Left cardiac atrium (tissue), 4 donors: ENCODE measurements at regions not wholly inside any gene's neighbourhood (a gene's known extent, or its start where the extent isn't known, plus 50 kb on each side); places are given as distances from the start of the nearest gene placed in this dataset.
"Not testable (repeated sequence)": the region's sequence is repeated elsewhere in the genome, so short reads cannot be mapped to it uniquely, and the experiment has no call there.

Source experiments
- ATAC-seq, 2 donors: fragments of 200-7000 bp; cut with Tn5 transposase; one replicate each; pipeline ENCODE4 v1.9.1; 2020; ENCODE audit warnings: mild to moderate bottlenecking in 2 of 2, moderate library complexity in 2 of 2
- DNase-seq: peaks from one replicate; pipeline ENCODE4 v3.0.0-alpha.2; 2020
- intact Hi-C, 2 donors: fragments of 100-400 bp; cut with DNase I; formaldehyde crosslinking; loops; one replicate each; pipeline versions ENCODE4 v1.14.1 to v1.15.1; 2022 to 2023
- donor health status: DM: no; HTN: yes; CAD: no.
- donor health status: DM: no; HTN: yes; CAD: no; lungs with severe emphysema.
- donor health status: DM: yes; HTN: yes; CAD: no.
- donor health status: Dilated cardiomyopathy.

DNA sequence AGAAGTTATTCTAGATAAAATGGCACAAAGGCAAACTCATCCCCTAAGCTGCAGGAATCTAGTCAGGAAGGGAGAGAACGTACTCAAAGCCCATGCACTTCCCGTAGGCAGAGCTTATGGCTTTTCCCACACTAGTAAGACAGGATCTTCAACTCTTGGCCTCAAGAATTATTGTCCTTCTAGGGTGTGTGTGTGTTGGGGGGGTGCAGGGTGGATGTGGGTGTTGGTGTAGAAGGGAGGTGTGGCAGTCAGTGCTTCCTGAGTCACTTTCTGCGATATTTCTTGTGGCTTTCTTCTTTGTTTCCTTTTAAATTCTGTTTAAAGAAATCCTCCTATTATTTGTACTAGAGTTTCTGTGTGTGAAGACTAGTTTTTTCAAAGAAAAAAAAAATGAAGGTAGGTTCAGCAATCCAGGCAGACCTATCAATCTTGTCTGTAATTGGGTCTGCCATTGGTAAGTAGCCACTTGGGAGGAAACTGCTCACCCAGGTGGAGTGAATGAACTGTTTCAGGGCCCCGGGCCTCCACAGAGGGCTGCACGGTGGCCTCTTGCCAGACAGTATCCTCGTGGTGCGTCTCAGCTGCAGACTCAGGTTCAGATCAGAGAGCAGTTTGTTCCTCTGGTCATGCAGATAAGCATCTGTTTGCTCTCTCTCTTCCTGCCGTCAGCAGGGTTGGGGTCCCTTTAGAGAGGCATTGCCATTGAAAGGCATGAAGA is 131.9 kb downstream of the NPR3 start:
- intact Hi-C loops = no loop called here
- DNase-seq = peak; percentile 35
- peak in 1 of 2 donors; percentile 68 for ATAC-seq

DNA sequence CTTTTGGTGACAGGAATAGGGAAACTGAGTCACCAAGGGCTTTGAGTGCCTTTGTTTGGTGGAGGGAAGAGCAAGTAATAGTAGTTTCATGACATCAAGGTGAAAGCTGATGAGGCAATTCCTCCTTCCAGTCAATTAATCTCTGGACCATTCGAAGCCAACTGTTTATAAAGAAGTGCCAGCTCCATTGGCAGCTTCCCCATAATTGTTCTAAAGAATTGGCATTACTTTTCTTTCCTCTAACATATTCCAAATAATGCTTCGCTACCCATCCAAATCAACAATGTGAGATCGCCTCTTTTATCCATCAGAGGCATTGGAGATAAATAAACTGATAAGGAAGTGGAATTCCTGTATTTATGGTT is 132.4 kb downstream of the NPR3 start:
- intact Hi-C loops = no loop called here
- DNase-seq (no peak), ATAC-seq (no peak)

- intact Hi-C loops = no loop called here
- ATAC-seq = no peak
- no peak for DNase-seq
Measured at GRCh38 chr5:32845171-32845570, 134.1 kb downstream of the NPR3 start.

- intact Hi-C loops = no loop called here
- no peak for ATAC-seq
- no peak for DNase-seq
Measured at GRCh38 chr5:32848120-32848519, 137.0 kb downstream of the NPR3 start.

DNA sequence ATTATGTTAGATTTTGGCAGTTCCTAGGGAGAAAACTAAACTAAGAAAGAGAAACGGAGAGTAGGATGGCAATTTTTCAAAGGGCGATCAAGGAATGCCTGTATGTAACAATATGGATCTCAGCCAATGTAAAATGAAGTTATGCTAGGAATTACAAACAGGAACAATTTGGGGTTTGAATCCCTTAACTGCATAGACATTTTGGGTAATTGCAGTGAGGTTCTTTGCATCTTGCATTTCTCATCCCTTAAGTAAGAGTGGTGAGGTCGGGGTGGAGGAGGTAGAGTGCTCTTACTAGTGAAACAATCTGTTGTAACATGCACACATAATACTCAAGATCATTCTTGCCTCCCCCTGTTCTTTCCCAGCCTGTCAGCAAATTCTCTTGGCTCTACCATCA is 137.6 kb downstream of the NPR3 start:
- no peak for ATAC-seq
- intact Hi-C loops = no loop called here
- no peak for DNase-seq

- ATAC-seq = no peak
- intact Hi-C loops = loop anchor here in 1 of 2 donors (10.0 kb wide), 1 partner anchor 136 kb away; the partner anchor contains the start of gene NPR3
- DNase-seq = no peak
Measured at GRCh38 chr5:32850817-32851496, 139.8 kb downstream of the NPR3 start.

DNA sequence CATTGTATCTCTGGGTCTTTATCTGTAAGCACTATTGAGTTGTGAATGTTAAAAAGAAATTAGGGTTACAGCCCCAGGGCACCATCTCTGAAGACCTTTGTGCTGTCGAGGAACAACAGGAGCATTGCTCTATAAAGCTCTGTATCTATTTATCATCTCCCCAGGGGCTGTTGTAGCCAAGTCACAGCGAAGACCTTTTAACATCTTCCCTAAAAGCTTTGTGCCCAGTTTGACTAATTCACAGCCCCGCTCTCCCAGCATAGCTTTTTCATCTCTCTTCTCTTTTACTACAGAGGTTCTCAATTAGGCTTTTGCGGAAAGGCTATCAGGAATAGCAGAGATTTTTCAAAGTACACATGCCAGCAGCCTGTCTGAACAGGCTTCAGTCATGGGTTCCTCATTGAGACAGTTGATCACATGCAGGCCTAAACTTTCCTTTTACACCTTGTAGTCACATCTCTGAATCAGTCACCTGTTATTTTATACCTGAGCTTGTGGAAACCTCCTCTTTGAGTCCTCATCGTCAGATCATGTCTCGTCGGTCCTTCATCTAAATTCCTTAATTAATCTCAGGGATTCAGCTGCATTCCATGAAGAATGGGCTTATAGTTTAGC is 140.5 kb downstream of the NPR3 start:
- intact Hi-C loops = loop anchor here in 1 of 2 donors (10.0 kb wide), 1 partner anchor 137 kb away; the partner anchor contains the start of gene NPR3

GRCh38 chr5:32852535-32852934 is 141.4 kb downstream of the NPR3 start:
- DNase-seq = peak; percentile 46
- peak; percentile 79 to 85 for ATAC-seq
- intact Hi-C loops = loop anchor here in 1 of 2 donors (10.0 kb wide), 1 partner anchor 138 kb away; the partner anchor contains the start of gene NPR3

More for the DNA sequence above, 140.5 kb downstream of the NPR3 start:
- DNase-seq (no peak), ATAC-seq (no peak)

DNA sequence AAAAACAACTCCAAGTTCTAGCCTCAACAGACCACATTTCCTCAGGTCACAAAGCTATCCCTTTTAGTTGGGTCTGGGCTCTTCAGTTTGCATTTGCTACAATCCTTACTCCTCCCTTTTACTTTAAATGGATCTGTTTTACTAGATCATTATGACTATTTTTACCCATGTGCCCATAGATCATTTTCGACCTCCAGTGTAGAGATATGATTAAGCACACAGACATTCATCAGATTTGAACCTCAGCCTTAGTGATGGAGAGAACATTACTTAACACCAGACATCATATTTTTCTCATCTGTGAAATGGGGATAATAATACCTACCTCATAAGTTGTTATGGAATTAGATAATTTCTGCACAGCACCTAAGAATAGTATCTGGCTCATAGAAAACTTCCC is 141.9 kb downstream of the NPR3 start:
- intact Hi-C loops = loop anchor here in 1 of 2 donors (10.0 kb wide), 1 partner anchor 138 kb away; the partner anchor contains the start of gene NPR3
- DNase-seq (no peak), ATAC-seq (no peak)

DNA sequence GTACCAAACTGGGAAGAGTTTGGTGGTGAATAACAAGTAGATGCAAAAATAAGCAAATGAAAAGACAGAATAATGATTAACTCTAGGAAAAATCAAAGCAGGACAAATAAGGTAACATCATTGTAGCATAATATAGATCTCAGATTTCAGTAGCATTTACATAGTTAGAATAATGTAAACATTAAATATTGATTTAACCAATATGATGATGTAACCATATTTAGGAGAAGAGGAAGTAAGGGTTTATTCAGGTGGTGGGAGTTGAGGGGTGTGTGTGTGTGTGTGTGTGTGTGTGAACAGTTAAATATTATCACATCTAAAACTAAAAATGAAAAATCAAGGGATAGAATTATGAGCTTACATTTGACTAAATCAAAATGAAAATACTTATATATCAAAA is 143.4 kb downstream of the NPR3 start:
- ATAC-seq (no peak), DNase-seq (no peak)
- intact Hi-C loops = loop anchor here in 1 of 2 donors (10.0 kb wide), 1 partner anchor 140 kb away; the partner anchor contains the start of gene NPR3

DNA sequence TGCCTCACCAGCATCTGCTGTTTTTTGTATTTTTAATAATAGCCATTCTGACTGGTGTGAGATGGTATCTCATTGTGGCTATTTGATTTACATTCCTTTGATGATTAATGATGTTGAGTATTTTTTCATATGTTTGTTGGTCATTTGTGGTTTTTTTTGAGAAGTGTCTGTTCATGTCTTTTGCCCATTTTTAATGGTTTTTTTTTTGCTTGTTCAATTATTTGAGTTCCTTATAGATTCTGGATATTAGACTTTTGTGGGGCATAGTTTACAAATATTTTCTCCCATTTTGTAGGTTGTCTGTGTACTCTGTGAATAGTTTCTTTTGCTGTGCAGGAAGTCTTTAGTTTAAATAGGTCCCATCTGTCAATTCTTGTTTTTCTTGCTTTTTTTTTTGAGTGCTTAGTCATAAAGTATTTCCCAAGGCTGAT is 148.1 kb downstream of the NPR3 start:
- ATAC-seq = no peak
- intact Hi-C loops = loop anchor here in 1 of 2 donors (10.0 kb wide), 1 partner anchor 144 kb away; the partner anchor contains the start of gene NPR3

GRCh38 chr5:32865475-32865874 is 154.4 kb downstream of the NPR3 start:
- intact Hi-C loops = no loop called here
- no peak for DNase-seq
- no peak for ATAC-seq

More for the DNA sequence above, 148.1 kb downstream of the NPR3 start:
- DNase-seq = no peak

GRCh38 chr5:32866138-32866537 is 155.0 kb downstream of the NPR3 start:
- intact Hi-C loops = no loop called here
- DNase-seq (no peak), ATAC-seq (no peak)

DNA sequence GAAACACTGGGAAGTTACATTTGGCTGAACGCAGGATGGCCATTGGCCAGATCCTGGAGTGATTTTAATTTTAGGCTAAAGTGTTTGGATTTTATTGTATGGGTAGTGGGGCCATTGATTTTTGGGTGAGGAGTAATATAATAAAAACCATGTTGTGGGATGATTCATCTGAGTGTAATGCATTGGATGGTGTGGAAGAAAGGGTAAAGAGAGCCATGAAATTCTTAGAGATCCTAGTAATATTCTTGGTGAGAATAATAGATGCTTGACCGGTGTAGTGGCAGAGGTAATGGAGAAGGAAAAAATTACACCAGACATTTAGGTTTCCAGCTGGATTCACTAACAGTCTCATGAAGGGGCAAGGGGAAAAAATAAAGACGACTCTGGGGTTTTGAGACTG is 158.1 kb downstream of the NPR3 start:
- intact Hi-C loops = no loop called here
- DNase-seq = no peak
- ATAC-seq = no peak

DNA sequence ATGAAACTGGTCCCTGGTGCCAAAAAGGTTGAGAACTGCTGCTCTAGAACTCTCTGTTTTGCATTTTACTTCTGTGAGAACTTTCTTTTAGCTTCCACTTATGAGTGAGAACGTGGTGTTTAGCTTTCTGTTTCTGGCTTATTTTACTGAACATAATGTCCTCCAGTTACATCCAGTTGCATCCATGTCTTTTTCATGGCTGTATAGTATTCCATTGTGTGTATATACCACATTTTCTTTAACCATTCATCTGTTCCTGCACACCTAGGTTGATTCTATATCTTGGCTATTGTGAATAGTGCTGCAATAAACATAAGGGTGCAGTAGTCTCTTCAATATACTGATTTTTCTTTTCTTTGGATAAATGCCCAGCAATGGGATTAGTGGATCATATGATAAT is 165.7 kb downstream of the NPR3 start:
- DNase-seq (no peak), ATAC-seq (no peak)
- intact Hi-C loops = no loop called here

- DNase-seq, intact Hi-C loops, ATAC-seq: not testable (repeated sequence)
Measured at GRCh38 chr5:32879364-32879763, 168.2 kb downstream of the NPR3 start.

DNA sequence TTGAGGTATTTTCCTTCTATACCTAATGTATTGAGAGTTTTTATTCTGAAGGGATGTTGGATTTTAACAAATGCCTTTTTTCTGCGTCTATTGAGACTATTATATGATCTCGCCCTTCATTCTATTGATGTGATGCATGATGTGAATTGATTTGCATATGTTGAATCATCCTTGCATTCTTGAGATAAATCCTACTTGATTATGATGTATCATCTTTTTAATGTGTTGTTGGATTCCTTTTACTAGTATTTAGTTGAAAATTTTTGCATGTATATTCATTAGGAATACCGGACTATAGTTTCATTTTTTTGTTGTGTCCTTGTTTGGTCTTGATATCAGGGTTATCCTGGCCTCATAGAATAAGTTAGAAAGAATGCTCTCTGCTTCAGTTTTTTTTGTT is 169.7 kb downstream of the NPR3 start:
- no peak for DNase-seq
- ATAC-seq = no peak
- intact Hi-C loops = no loop called here

- ATAC-seq (no peak), DNase-seq (no peak)
- intact Hi-C loops = no loop called here
Measured at GRCh38 chr5:32887390-32887789, 176.3 kb downstream of the NPR3 start.

DNA sequence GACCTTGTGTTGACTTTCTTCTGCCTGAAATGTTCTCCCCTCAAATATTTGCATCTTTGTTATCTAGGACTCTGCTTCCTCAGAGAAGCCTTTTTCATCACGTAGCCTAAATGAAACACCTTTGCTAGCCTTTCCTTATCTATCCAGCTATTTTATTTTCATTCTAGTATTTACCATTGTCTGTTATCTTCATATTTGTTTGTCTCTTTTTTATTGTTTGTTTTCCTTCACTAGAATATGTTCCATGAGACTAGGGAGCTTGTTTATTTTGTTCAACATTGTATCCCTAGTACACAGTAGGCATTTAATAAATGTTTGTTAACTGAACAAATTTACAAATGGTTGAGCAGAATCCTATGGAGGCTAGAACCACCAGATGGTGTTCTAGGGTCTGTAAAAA is 178.0 kb downstream of the NPR3 start:
- DNase-seq = no peak
- no peak for ATAC-seq
- intact Hi-C loops = no loop called here

GRCh38 chr5:32903613-32904012 is 192.5 kb downstream of the NPR3 start:
- intact Hi-C loops = no loop called here
- DNase-seq (no peak), ATAC-seq (no peak)
